ENCODE measurements at regions not wholly inside any gene's neighbourhood (a gene's known extent, or its start where the extent isn't known, plus 50 kb on each side); places are given as distances from the start of the nearest gene placed in this dataset.

GRCh38 chr11:92449780-92450179 lies 225.2 kb downstream of the FAT3 start:
- TF ChIP-seq CTCF (conservative IDR thresholded peaks at IDR 0.05 in 1 of 2, IDR thresholded peaks at IDR 0.05 in 1 of 2; ENCODE audit: extremely low read depth in 1 of 2, insufficient read depth in 1 of 2, low read depth in 1 of 2, low read length in 2 of 2) (no peak), EZH2 (IDR thresholded peaks at IDR 0.05; ENCODE audit: borderline replicate concordance, low read length) (no peak)
